ENCODE measurements at regions not wholly inside any gene's neighbourhood (a gene's known extent, or its start where the extent isn't known, plus 50 kb on each side); places are given as distances from the start of the nearest gene placed in this dataset.
A peak's percentile ranks its signal among the peaks of the same experiment; 100 is the strongest.
"Not testable (repeated sequence)": the region's sequence is repeated elsewhere in the genome, so short reads cannot be mapped to it uniquely, and the experiment has no call there.

- peak in 2 of 4 donors; percentile 5 to 9 for DNase-seq
Measured at GRCh38 chr12:59444932-59445331, 150.9 kb upstream of the SLC16A7 start.

GRCh38 chr12:59432057-59432456 is 163.8 kb upstream of the SLC16A7 start:
- TF ChIP-seq, protein P1, sequence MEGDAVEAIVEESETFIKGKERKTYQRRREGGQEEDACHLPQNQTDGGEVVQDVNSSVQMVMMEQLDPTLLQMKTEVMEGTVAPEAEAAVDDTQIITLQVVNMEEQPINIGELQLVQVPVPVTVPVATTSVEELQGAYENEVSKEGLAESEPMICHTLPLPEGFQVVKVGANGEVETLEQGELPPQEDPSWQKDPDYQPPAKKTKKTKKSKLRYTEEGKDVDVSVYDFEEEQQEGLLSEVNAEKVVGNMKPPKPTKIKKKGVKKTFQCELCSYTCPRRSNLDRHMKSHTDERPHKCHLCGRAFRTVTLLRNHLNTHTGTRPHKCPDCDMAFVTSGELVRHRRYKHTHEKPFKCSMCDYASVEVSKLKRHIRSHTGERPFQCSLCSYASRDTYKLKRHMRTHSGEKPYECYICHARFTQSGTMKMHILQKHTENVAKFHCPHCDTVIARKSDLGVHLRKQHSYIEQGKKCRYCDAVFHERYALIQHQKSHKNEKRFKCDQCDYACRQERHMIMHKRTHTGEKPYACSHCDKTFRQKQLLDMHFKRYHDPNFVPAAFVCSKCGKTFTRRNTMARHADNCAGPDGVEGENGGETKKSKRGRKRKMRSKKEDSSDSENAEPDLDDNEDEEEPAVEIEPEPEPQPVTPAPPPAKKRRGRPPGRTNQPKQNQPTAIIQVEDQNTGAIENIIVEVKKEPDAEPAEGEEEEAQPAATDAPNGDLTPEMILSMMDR (IDR thresholded peaks at IDR 0.05): no peak
- no peak for TF ChIP-seq POLR2A (IDR thresholded peaks at IDR 0.05)
- no peak overlapping the region for H3K27ac ChIP-seq
- intact Hi-C loops (cut with DNase I): no loop called here
- no peak overlapping the region for H3K4me3 ChIP-seq
- no peaks in the 10 kb centered on the region for H3K27me3 ChIP-seq
- ATAC-seq (no peak), DNase-seq (no peak)
- H3K36me3 ChIP-seq (replicated peaks in 1 of 2; ENCODE audit: insufficient read depth in 1 of 2, low read depth in 2 of 2): no peaks in the 10 kb centered on the region
- H3K9me3 ChIP-seq: no peaks in the 10 kb centered on the region
- WGBS, 2 donors: 15 to 34% methylated on average over 1 of the region's 1 CpG
- H3K4me1 ChIP-seq: peaks cover 4% of the 10 kb centered on the region

More at GRCh38 chr12:59444932-59445331, 150.9 kb upstream of the SLC16A7 start:
- no peak for TF ChIP-seq POLR2A (IDR thresholded peaks at IDR 0.05)
- TF ChIP-seq, protein P1 (IDR thresholded peaks at IDR 0.05): peak in 4 of 7 experiments; percentile 22 to 43 (median 32)
- H3K9me3 ChIP-seq: no peaks in the 10 kb centered on the region
- H3K27ac ChIP-seq: no peak overlapping the region
- WGBS, 2 donors: 69 to 86% methylated on average over 1 of the region's 1 CpG
- H3K27me3 ChIP-seq: no peaks in the 10 kb centered on the region
- H3K4me3 ChIP-seq: no peak overlapping the region
- no peaks in the 10 kb centered on the region for H3K36me3 ChIP-seq (replicated peaks in 1 of 2; ENCODE audit: insufficient read depth in 1 of 2, low read depth in 2 of 2)
- no peak for ATAC-seq
- no peaks in the 10 kb centered on the region for H3K4me1 ChIP-seq
- intact Hi-C loops (cut with DNase I): no loop called here

GRCh38 chr12:59431266-59431665 is 164.6 kb upstream of the SLC16A7 start:
- no peak overlapping the region for H3K4me3 ChIP-seq
- ATAC-seq: no peak
- H3K27me3 ChIP-seq: no peaks in the 10 kb centered on the region
- TF ChIP-seq, protein P1 (IDR thresholded peaks at IDR 0.05): peak in 4 of 7 experiments; percentile 34 to 47 (median 40)
- TF ChIP-seq POLR2A (IDR thresholded peaks at IDR 0.05): no peak
- DNase-seq: no peak
- H3K4me1 ChIP-seq: peaks cover 4% of the 10 kb centered on the region
- no peak overlapping the region for H3K27ac ChIP-seq
- H3K36me3 ChIP-seq (replicated peaks in 1 of 2; ENCODE audit: insufficient read depth in 1 of 2, low read depth in 2 of 2): no peaks in the 10 kb centered on the region
- H3K9me3 ChIP-seq: no peaks in the 10 kb centered on the region
- WGBS, 2 donors: 16 to 19% methylated on average over 4 of the region's 4 CpGs
- intact Hi-C loops (cut with DNase I): no loop called here

- TF ChIP-seq POLR2A (IDR thresholded peaks at IDR 0.05): no peak
- TF ChIP-seq, protein P1 (IDR thresholded peaks at IDR 0.05): no peak
- DNase-seq (no peak), ATAC-seq (no peak)
- Histone ChIP-seq H3K36me3 (replicated peaks in 1 of 2; ENCODE audit: insufficient read depth in 1 of 2, low read depth in 2 of 2) (no peaks in the 10 kb centered on the region), H3K27me3 (no peaks in the 10 kb centered on the region), H3K27ac (no peak overlapping the region), H3K9me3 (no peaks in the 10 kb centered on the region), H3K4me3 (no peak overlapping the region), H3K4me1 (peaks cover 4% of the 10 kb centered on the region)
- intact Hi-C loops (cut with DNase I): no loop called here
- WGBS, 2 donors: 38 to 46% methylated on average over 1 of the region's 1 CpG
Measured at GRCh38 chr12:59429766-59430165, 166.1 kb upstream of the SLC16A7 start.

GRCh38 chr12:59425798-59426197 is 170.0 kb upstream of the SLC16A7 start:
- H3K4me3 ChIP-seq: no peak overlapping the region
- no peaks in the 10 kb centered on the region for H3K36me3 ChIP-seq (replicated peaks in 1 of 2; ENCODE audit: insufficient read depth in 1 of 2, low read depth in 2 of 2)
- no peak overlapping the region for H3K27ac ChIP-seq
- no peak for ATAC-seq
- H3K27me3 ChIP-seq: no peaks in the 10 kb centered on the region
- DNase-seq: no peak
- TF ChIP-seq, protein P1 (IDR thresholded peaks at IDR 0.05): no peak
- no peak for TF ChIP-seq POLR2A (IDR thresholded peaks at IDR 0.05)
- H3K4me1 ChIP-seq: no peaks in the 10 kb centered on the region
- 78 to 82% methylated on average over 3 of the region's 3 CpGs for WGBS, 2 donors
- intact Hi-C loops (cut with DNase I): no loop called here
- no peaks in the 10 kb centered on the region for H3K9me3 ChIP-seq

GRCh38 chr12:59424666-59425065 is 171.2 kb upstream of the SLC16A7 start:
- H3K27me3 ChIP-seq; H3K4me1 ChIP-seq; intact Hi-C loops (cut with DNase I); H3K36me3 ChIP-seq (replicated peaks in 1 of 2; ENCODE audit: insufficient read depth in 1 of 2, low read depth in 2 of 2); DNase-seq; H3K27ac ChIP-seq; ATAC-seq; H3K4me3 ChIP-seq; H3K9me3 ChIP-seq: not testable (repeated sequence)
- WGBS, 2 donors: 74 to 85% methylated on average over 3 of the region's 3 CpGs
